Pons (tissue), 1 donor: ENCODE measurements at regions not wholly inside any gene's neighbourhood (a gene's known extent, or its start where the extent isn't known, plus 50 kb on each side); places are given as distances from the start of the nearest gene placed in this dataset.

Experiments
- DNase-seq: peaks from one replicate; pipeline ENCODE4 v3.0.0-alpha.2; 2016; ENCODE audit warnings: low spot score

GRCh38 chr16:55944377-55944802 lies 69.2 kb upstream of the CES5A start:
- peak; percentile 90 for DNase-seq

GRCh38 chr16:55943267-55943666 lies 68.1 kb upstream of the CES5A start:
- DNase-seq, result no peak

- DNase-seq, result no peak
Observed at GRCh38 chr16:55942821-55943220, 67.6 kb upstream of the CES5A start.

- no peak for DNase-seq
Observed at GRCh38 chr16:55941552-55941951, 66.4 kb upstream of the CES5A start.

GRCh38 chr16:55938126-55938525 lies 63.0 kb upstream of the CES5A start:
- DNase-seq, result no peak

- no peak for DNase-seq
Observed at GRCh38 chr16:55933038-55933437, 57.9 kb upstream of the CES5A start.

GRCh38 chr16:55930036-55930435 lies 54.9 kb upstream of the CES5A start:
- DNase-seq, result no peak

GRCh38 chr16:55929181-55929580 lies 54.0 kb upstream of the CES5A start:
- DNase-seq, result no peak

- no peak for DNase-seq
Observed at GRCh38 chr16:55925242-55925641, 50.1 kb upstream of the CES5A start.
